ENCODE measurements at regions not wholly inside any gene's neighbourhood (a gene's known extent, or its start where the extent isn't known, plus 50 kb on each side); places are given as distances from the start of the nearest gene placed in this dataset.

DNA sequence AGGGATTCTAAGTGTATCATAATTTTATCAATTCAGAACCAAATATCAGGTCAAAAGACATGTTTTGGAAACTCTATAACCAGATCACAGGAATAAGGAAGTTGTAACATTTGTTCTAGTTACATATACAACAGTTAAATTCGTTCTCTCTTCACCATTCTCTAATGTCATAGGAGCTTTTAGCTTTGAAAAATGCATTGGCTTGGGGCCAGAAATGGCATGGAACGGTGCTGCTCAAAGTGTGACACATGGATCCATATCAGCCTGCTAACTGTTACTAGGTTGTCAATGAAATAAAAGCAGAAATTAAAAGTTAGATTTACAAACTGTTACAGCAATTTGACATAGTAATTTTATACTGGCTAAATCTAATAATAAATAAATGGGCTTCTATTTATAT is 120.3 kb downstream of the LCA5 start:
- TF ChIP-seq TCF12 (IDR thresholded peaks at IDR 0.05; ENCODE audit: low read depth) = no peak
- TF ChIP-seq NFIC (IDR thresholded peaks at IDR 0.05) = peak; percentile 49; the same call in 1 of the 2 replicates

DNA sequence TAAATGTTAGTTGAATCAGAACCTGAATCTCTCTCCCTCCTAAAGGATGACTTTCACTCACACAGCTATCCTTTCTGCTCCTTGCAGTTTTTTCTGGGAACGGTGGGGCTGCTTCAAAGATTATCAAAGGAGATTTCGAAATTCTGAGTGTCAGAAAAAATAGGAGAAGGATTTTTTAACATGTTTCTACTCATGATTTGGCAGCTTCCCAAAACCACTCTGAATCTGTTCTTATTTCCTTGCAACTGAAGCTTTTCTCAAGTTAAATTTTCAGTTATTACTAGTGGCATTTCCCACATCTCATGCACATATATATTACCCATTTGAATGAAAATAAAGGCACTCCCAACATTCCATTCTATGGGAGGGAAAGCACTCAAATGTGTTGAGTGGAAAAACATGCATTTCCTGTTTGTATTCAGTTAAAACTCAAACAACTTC is 123.6 kb downstream of the LCA5 start:
- TF ChIP-seq, protein P1, sequence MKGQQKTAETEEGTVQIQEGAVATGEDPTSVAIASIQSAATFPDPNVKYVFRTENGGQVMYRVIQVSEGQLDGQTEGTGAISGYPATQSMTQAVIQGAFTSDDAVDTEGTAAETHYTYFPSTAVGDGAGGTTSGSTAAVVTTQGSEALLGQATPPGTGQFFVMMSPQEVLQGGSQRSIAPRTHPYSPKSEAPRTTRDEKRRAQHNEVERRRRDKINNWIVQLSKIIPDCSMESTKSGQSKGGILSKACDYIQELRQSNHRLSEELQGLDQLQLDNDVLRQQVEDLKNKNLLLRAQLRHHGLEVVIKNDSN (IDR thresholded peaks at IDR 0.05) = no peak
- TF ChIP-seq EP300 (IDR thresholded peaks at IDR 0.05; ENCODE audit: borderline replicate concordance) (no peak), CREB1 (IDR thresholded peaks at IDR 0.05; ENCODE audit: low read depth) (no peak), RAD21 (IDR thresholded peaks at IDR 0.05; ENCODE audit: low read depth) (no peak), TEAD4 (IDR thresholded peaks at IDR 0.05) (no peak; the same call in 1 of the 2 replicates), EGR1 (IDR thresholded peaks at IDR 0.05) (no peak), NFIC (IDR thresholded peaks at IDR 0.05) (no peak), FOXM1 (IDR thresholded peaks at IDR 0.05; ENCODE audit: borderline replicate concordance, low read depth) (peak; percentile 67; the same call in 1 of the 2 replicates), YY1 (IDR thresholded peaks at IDR 0.05; ENCODE audit: low read depth) (no peak), ZBTB7A (IDR thresholded peaks at IDR 0.05; ENCODE audit: low read depth) (no peak), TCF12 (IDR thresholded peaks at IDR 0.05; ENCODE audit: low read depth) (no peak), TAF1 (IDR thresholded peaks at IDR 0.05; ENCODE audit: low read depth) (no peak), CEBPB (IDR thresholded peaks at IDR 0.05) (peak; percentile 48; the same call in 1 of the 2 replicates)
- TF ChIP-seq, protein P2, sequence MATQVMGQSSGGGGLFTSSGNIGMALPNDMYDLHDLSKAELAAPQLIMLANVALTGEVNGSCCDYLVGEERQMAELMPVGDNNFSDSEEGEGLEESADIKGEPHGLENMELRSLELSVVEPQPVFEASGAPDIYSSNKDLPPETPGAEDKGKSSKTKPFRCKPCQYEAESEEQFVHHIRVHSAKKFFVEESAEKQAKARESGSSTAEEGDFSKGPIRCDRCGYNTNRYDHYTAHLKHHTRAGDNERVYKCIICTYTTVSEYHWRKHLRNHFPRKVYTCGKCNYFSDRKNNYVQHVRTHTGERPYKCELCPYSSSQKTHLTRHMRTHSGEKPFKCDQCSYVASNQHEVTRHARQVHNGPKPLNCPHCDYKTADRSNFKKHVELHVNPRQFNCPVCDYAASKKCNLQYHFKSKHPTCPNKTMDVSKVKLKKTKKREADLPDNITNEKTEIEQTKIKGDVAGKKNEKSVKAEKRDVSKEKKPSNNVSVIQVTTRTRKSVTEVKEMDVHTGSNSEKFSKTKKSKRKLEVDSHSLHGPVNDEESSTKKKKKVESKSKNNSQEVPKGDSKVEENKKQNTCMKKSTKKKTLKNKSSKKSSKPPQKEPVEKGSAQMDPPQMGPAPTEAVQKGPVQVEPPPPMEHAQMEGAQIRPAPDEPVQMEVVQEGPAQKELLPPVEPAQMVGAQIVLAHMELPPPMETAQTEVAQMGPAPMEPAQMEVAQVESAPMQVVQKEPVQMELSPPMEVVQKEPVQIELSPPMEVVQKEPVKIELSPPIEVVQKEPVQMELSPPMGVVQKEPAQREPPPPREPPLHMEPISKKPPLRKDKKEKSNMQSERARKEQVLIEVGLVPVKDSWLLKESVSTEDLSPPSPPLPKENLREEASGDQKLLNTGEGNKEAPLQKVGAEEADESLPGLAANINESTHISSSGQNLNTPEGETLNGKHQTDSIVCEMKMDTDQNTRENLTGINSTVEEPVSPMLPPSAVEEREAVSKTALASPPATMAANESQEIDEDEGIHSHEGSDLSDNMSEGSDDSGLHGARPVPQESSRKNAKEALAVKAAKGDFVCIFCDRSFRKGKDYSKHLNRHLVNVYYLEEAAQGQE (IDR thresholded peaks at IDR 0.05; ENCODE audit: low read depth) = no peak
- TF ChIP-seq, protein P3, sequence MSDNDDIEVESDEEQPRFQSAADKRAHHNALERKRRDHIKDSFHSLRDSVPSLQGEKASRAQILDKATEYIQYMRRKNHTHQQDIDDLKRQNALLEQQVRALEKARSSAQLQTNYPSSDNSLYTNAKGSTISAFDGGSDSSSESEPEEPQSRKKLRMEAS (IDR thresholded peaks at IDR 0.05) = peak; percentile 71; the same call in 1 of the 2 replicates

DNA sequence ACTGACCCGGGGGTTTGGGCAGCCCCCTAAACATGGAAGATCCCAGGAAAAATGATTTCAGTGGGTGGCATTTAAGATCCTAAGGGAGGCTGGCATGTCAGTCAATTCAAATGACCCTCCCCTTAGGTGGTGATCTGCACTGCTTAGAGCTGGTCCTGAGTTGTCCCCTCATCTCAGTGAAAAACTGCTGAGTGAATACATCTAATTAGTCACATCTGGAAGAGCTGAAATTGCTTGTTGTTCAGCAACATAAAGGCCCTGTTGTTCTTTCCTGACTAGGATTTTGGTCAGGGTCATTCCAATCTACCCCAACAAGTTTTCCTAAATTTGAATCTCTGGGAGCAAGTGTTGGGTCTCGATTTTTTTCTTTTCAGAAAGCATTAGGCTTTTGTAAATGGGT is 126.4 kb downstream of the LCA5 start:
- TF ChIP-seq NFIC (IDR thresholded peaks at IDR 0.05) = no peak
- TF ChIP-seq EP300 (IDR thresholded peaks at IDR 0.05; ENCODE audit: borderline replicate concordance) = no peak
- no peak for TF ChIP-seq RAD21 (IDR thresholded peaks at IDR 0.05; ENCODE audit: low read depth)
- TF ChIP-seq FOXM1 (IDR thresholded peaks at IDR 0.05; ENCODE audit: borderline replicate concordance, low read depth) = no peak
- TF ChIP-seq, protein P3 (IDR thresholded peaks at IDR 0.05) = no peak
- TF ChIP-seq CEBPB (IDR thresholded peaks at IDR 0.05) = no peak
- TF ChIP-seq ZBTB7A (IDR thresholded peaks at IDR 0.05; ENCODE audit: low read depth) = no peak
- no peak for TF ChIP-seq EGR1 (IDR thresholded peaks at IDR 0.05)
- TF ChIP-seq CREB1 (IDR thresholded peaks at IDR 0.05; ENCODE audit: low read depth) = no peak
- TF ChIP-seq YY1 (IDR thresholded peaks at IDR 0.05; ENCODE audit: low read depth) = no peak
- TF ChIP-seq TAF1 (IDR thresholded peaks at IDR 0.05; ENCODE audit: low read depth) = no peak
- TF ChIP-seq, protein P2 (IDR thresholded peaks at IDR 0.05; ENCODE audit: low read depth) = no peak
- TF ChIP-seq TEAD4 (IDR thresholded peaks at IDR 0.05) = no peak
- TF ChIP-seq, protein P1 (IDR thresholded peaks at IDR 0.05) = no peak
- TF ChIP-seq TCF12 (IDR thresholded peaks at IDR 0.05; ENCODE audit: low read depth) = no peak

DNA sequence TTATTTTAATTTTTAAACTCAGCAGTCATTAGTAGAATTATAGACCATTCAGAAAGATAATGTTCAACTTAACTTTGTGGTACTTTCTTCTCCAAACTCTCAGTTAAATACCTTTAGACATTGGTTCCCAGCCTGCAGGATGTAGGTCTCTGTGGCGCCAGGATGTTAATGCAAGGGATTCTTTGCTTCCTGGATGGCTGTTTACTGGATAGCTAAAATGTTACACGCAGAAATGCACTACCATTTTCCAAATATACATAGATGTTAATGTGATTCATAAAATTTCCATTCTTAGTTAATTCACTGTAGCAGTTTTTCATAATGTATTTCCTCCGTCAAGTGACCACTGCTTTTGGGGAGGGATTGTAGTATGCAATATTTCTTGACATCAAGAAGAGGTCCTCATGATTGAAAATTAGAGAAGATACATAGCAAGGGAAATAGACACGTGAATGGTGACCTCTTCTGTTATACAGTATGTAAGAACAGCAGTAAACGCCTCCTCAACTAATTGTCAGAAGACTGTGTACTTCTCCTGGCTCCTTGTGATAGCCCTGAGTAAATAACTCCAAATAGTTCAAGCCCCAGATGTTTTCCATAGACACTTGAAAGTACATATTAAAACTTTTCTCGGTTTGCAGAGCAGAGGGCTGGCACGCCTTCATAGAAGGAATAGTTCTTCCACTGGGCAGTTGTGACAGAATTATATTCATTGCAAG is 128.8 kb downstream of the LCA5 start:
- no peak for TF ChIP-seq YY1 (IDR thresholded peaks at IDR 0.05; ENCODE audit: low read depth)
- no peak for TF ChIP-seq ZBTB7A (IDR thresholded peaks at IDR 0.05; ENCODE audit: low read depth)
- TF ChIP-seq NFIC (IDR thresholded peaks at IDR 0.05) = no peak
- TF ChIP-seq, protein P3 (IDR thresholded peaks at IDR 0.05) = no peak
- TF ChIP-seq EGR1 (IDR thresholded peaks at IDR 0.05) = no peak
- no peak for TF ChIP-seq CREB1 (IDR thresholded peaks at IDR 0.05; ENCODE audit: low read depth)
- TF ChIP-seq TCF12 (IDR thresholded peaks at IDR 0.05; ENCODE audit: low read depth) = no peak
- TF ChIP-seq, protein P2 (IDR thresholded peaks at IDR 0.05; ENCODE audit: low read depth) = no peak
- no peak for TF ChIP-seq TAF1 (IDR thresholded peaks at IDR 0.05; ENCODE audit: low read depth)
- TF ChIP-seq FOXM1 (IDR thresholded peaks at IDR 0.05; ENCODE audit: borderline replicate concordance, low read depth) = no peak
- no peak for TF ChIP-seq CEBPB (IDR thresholded peaks at IDR 0.05)
